NCI-H128 (cell line): ENCODE measurements at regions not wholly inside any gene's neighbourhood (a gene's known extent, or its start where the extent isn't known, plus 50 kb on each side); places are given as distances from the start of the nearest gene placed in this dataset.
"Not testable (repeated sequence)": the region's sequence is repeated elsewhere in the genome, so short reads cannot be mapped to it uniquely, and the experiment has no call there.

Experiments used
- DNase-seq: peaks from one replicate; lab custom pipeline; 2025; ENCODE audit not compliant: unreplicated experiment; lab: John Stamatoyannopoulos, UW

GRCh38 chrX:6990552-6991193 is 156.8 kb upstream of the STS start:
- DNase-seq, result no peak

- DNase-seq, result no peak
Measured at GRCh38 chrX:6989858-6990257, 157.7 kb upstream of the STS start.

- not testable (repeated sequence) for DNase-seq
Measured at GRCh38 chrX:6988694-6989093, 158.8 kb upstream of the STS start.

GRCh38 chrX:6986915-6987314 is 160.6 kb upstream of the STS start:
- DNase-seq, result no peak

GRCh38 chrX:6985537-6985936 is 162.0 kb upstream of the STS start:
- DNase-seq, result no peak

GRCh38 chrX:6983207-6983955 is 164.1 kb upstream of the STS start:
- DNase-seq, result no peak

- no peak for DNase-seq
Measured at GRCh38 chrX:6981718-6982406, 165.7 kb upstream of the STS start.

GRCh38 chrX:6980981-6981380 is 166.5 kb upstream of the STS start:
- DNase-seq, result no peak

GRCh38 chrX:6968231-6968630 is 179.3 kb upstream of the STS start:
- DNase-seq, result no peak

- DNase-seq, result no peak
Measured at GRCh38 chrX:6965729-6966128, 181.8 kb upstream of the STS start.

- DNase-seq, result no peak
Measured at GRCh38 chrX:6962006-6962355, 185.5 kb upstream of the STS start.

- no peak for DNase-seq
Measured at GRCh38 chrX:6961286-6962005, 186.1 kb upstream of the STS start.

GRCh38 chrX:6959006-6959405 is 188.5 kb upstream of the STS start:
- DNase-seq, result no peak

GRCh38 chrX:6954836-6955235 is 192.7 kb upstream of the STS start:
- no peak for DNase-seq

- DNase-seq, result no peak
Measured at GRCh38 chrX:6946168-6946567, 201.3 kb upstream of the STS start.

GRCh38 chrX:6941041-6941440 is 206.5 kb upstream of the STS start:
- DNase-seq, result no peak

- DNase-seq, result not testable (repeated sequence)
Measured at GRCh38 chrX:6932942-6933341, 214.6 kb upstream of the STS start.

GRCh38 chrX:6930307-6930849 is 217.1 kb upstream of the STS start:
- no peak for DNase-seq

GRCh38 chrX:6924443-6925077 is 223.0 kb upstream of the STS start:
- no peak for DNase-seq

- no peak for DNase-seq
Measured at GRCh38 chrX:6917666-6918065, 229.8 kb upstream of the STS start.

GRCh38 chrX:6910218-6910617 is 237.3 kb upstream of the STS start:
- DNase-seq, result no peak
